GM13976 (cell line): ENCODE measurements at regions not wholly inside any gene's neighbourhood (a gene's known extent, or its start where the extent isn't known, plus 50 kb on each side); places are given as distances from the start of the nearest gene placed in this dataset.

ENCODE experiments used
- DNase-seq: peaks from one replicate; pipeline ENCODE4 v3.0.0; 2012; ENCODE audit warnings: low spot score
- in situ Hi-C: fragments of 300-500 bp; cut with MboI; formaldehyde crosslinking; loops from one replicate; pipeline ENCODE4 v1.12.0; 2022; ENCODE audit warnings: low sequenced_read_pairs, mixed read lengths, inconsistent platforms; ENCODE audit not compliant: unreplicated experiment
- TF ChIP-seq, protein P1 (sequence below): IDR thresholded peaks from 2 replicates; pipeline ENCODE4 v1.5.1; 2012; ENCODE audit warnings: borderline replicate concordance, mild to moderate bottlenecking; ENCODE audit not compliant: insufficient read depth; ENCODE audit errors: extremely low read depth, missing control alignments, control extremely low read depth

GRCh38 chr11:27211370-27212127 is 151.5 kb downstream of the CCDC34 start:
- in situ Hi-C loops = no loop called here
- DNase-seq = no peak
- TF ChIP-seq, protein P1, sequence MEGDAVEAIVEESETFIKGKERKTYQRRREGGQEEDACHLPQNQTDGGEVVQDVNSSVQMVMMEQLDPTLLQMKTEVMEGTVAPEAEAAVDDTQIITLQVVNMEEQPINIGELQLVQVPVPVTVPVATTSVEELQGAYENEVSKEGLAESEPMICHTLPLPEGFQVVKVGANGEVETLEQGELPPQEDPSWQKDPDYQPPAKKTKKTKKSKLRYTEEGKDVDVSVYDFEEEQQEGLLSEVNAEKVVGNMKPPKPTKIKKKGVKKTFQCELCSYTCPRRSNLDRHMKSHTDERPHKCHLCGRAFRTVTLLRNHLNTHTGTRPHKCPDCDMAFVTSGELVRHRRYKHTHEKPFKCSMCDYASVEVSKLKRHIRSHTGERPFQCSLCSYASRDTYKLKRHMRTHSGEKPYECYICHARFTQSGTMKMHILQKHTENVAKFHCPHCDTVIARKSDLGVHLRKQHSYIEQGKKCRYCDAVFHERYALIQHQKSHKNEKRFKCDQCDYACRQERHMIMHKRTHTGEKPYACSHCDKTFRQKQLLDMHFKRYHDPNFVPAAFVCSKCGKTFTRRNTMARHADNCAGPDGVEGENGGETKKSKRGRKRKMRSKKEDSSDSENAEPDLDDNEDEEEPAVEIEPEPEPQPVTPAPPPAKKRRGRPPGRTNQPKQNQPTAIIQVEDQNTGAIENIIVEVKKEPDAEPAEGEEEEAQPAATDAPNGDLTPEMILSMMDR = no peak

GRCh38 chr11:27210531-27210930 is 152.5 kb downstream of the CCDC34 start:
- TF ChIP-seq, protein P1 = no peak
- in situ Hi-C loops = no loop called here
- no peak for DNase-seq

GRCh38 chr11:27209562-27210005 is 153.4 kb downstream of the CCDC34 start:
- TF ChIP-seq, protein P1 = no peak
- in situ Hi-C loops = no loop called here
- DNase-seq = no peak

- in situ Hi-C loops = no loop called here
- TF ChIP-seq, protein P1 = no peak
- DNase-seq = no peak
Measured at GRCh38 chr11:27208846-27209245, 154.2 kb downstream of the CCDC34 start.

DNA sequence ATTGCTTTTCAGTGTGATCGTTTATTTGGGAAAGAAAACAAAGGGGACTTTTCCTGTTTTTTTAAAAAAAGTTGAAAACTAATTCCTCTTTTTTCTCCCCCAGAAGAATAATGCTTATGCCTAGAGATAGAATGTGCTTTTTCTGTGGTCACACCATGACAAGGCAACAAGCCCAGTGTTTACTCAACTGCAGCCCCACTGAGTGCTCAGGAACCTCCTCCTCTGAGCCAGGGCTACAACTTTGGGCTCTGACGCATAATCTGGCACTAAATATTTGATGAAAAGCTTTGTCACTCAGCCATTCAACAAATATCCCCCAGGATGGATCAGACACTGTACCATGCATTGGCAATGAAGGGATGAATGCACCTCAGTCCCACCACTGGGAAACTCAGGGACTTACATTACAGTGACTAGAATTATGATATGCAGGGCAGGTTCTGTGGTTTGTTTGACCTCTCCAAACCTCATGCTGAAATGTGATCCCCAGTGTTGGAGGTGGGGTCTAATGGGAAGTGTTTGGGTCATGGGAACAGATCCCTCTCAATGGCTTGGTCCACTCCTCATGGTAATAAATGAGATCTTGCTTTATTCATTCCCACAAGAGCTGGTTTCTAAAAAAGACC is 155.9 kb downstream of the CCDC34 start:
- TF ChIP-seq, protein P1 = no peak
- DNase-seq = no peak
- in situ Hi-C loops = no loop called here

DNA sequence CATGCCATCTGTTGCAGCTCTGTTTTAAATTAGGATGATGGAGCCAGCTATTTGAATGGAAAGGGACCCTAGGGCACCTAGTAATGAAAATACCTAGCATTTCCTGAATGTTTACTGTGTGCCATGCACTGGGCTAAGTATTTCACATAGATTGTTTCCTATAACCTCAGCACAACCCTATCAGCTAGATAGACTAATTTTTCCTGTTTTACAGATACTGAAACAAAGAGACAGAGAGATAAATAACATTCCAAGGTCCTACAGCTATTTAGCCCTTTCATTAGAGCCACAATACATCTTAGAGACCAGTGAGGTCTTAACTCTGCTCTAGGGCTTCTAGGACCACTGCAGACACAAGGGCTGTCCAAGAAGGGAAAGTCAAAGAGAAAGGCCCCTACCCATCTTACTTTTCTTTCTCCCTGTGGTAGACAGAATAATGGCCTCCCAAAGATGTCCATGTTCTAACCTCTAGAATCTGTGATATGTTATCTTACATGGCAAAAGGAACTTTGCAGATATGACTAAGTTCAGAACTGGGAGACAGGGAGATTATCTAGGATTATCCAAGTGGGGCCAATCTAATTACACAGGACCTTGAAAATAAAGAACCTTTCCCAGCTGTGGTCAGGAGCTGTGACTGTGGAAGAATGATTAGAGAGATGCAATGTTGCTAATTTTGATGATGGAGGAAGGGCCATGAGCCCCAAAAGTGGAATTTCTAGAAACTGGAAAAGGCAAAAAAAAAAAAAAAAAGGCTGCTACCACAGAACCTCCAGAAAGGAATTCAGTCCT is 157.0 kb downstream of the CCDC34 start:
- TF ChIP-seq, protein P1 = no peak
- in situ Hi-C loops = no loop called here
- DNase-seq = no peak
